ENCODE measurements at regions not wholly inside any gene's neighbourhood (a gene's known extent, or its start where the extent isn't known, plus 50 kb on each side); places are given as distances from the start of the nearest gene placed in this dataset.
"Not testable (repeated sequence)": the region's sequence is repeated elsewhere in the genome, so short reads cannot be mapped to it uniquely, and the experiment has no call there.

GRCh38 chrX:10676235-10676957 is 56.0 kb upstream of the MID1 start:
- peak in 5 of 8 experiments; percentile 59 to 66 (median 64) for ATAC-seq (replicated peaks in 6 of 8)
- in situ Hi-C loops (cut with MboI; ENCODE audit: low pct_unique_long_range_greater_than_20kb in 2 of 9, low sequenced_read_pairs in 9 of 9, unreplicated experiment in 9 of 9) = no loop called here

GRCh38 chrX:10677490-10677889 is 57.1 kb upstream of the MID1 start:
- peak overlapping the region; percentile 61 to 68 for H3K27ac ChIP-seq
- in situ Hi-C loops (cut with MboI; ENCODE audit: low pct_unique_long_range_greater_than_20kb in 2 of 9, low sequenced_read_pairs in 9 of 9, unreplicated experiment in 9 of 9) = no loop called here

More at GRCh38 chrX:10676235-10676957, 56.0 kb upstream of the MID1 start:
- peaks cover 7 to 19% of the 10 kb centered on the region in 2 donors for H3K4me1 ChIP-seq (replicated peaks in 1 of 2)
- H3K27ac ChIP-seq = peak overlapping the region; percentile 61 to 68
- 0 to 100% (median 53%) methylated on average over 1 to 9 of the region's 15 CpGs; no CpG with 5 or more reads in 4 of the 10 experiments for WGBS, 10 experiments
- peak overlapping the region; percentile 34 to 60 (median 41) for H3K4me3 ChIP-seq

GRCh38 chrX:10679387-10679786 is 59.0 kb upstream of the MID1 start:
- 20 to 100% (median 80%) methylated on average over 1 to 3 of the region's 5 CpGs; no CpG with 5 or more reads in 5 of the 10 experiments for WGBS, 10 experiments
- no peak overlapping the region for H3K4me3 ChIP-seq
- no peak overlapping the region for H3K27ac ChIP-seq
- in situ Hi-C loops (cut with MboI; ENCODE audit: low pct_unique_long_range_greater_than_20kb in 2 of 9, low sequenced_read_pairs in 9 of 9, unreplicated experiment in 9 of 9) = no loop called here
- H3K4me1 ChIP-seq (replicated peaks in 1 of 2) = peaks cover 4 to 13% of the 10 kb centered on the region in 2 donors
- no peak for ATAC-seq (replicated peaks in 6 of 8)

More at GRCh38 chrX:10677490-10677889, 57.1 kb upstream of the MID1 start:
- 0 to 20% (median 11%) methylated on average over 2 to 3 of the region's 5 CpGs; no CpG with 5 or more reads in 7 of the 10 experiments for WGBS, 10 experiments
- ATAC-seq (replicated peaks in 6 of 8) = peak in 5 of 8 experiments; percentile 88 to 93 (median 91)
- peaks cover 7 to 19% of the 10 kb centered on the region in 2 donors for H3K4me1 ChIP-seq (replicated peaks in 1 of 2)
- H3K4me3 ChIP-seq = peak overlapping the region; percentile 34 to 60 (median 41)

DNA sequence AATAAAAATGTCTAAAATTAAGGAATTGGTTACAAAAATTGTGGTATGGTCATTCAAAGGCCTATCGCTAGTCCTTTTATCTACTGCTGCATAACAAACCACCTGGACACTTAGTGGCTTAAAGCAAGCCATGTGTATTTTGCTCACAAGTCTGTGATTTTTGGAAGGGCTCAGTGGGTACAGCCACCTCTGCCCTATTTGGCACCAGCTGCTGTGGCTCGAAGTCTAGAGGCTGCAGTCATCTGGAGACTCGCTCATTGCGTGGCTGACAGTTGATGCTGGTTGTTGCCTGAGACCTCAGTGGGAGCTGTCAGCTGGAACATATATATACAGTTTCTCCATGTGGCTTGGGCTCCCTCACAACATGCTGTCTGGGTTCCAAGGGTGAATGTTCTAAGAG is 60.8 kb upstream of the MID1 start:
- H3K4me1 ChIP-seq (replicated peaks in 1 of 2) = peaks cover 4 to 6% of the 10 kb centered on the region in 2 donors
- no peak for ATAC-seq (replicated peaks in 6 of 8)
- in situ Hi-C loops (cut with MboI; ENCODE audit: low pct_unique_long_range_greater_than_20kb in 2 of 9, low sequenced_read_pairs in 9 of 9, unreplicated experiment in 9 of 9) = no loop called here
- no peak overlapping the region for H3K4me3 ChIP-seq
- WGBS, 10 experiments = 90 to 100% methylated on average over 1 to 2 of the region's 4 CpGs; no CpG with 5 or more reads in 8 of the 10 experiments
- no peak overlapping the region for H3K27ac ChIP-seq

DNA sequence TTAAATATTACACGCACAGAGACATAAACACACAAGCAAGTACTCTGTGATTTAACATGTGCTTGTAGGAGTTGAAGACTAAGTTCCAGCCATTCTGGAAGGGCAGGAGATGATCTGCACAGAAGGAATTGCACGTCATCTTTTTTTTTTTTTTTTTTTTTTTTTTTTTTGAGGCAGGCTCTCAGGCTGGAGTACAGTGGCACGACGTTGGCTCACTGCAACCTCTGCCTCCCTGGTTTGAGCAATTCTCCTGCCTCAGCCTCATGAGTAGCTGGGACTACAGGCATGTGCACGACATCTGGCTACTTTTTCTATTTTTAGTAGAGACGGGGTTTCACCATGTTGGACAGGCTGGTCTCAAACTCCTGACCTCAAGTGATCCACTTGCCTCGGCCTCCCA is 63.2 kb upstream of the MID1 start:
- in situ Hi-C loops (cut with MboI; ENCODE audit: low pct_unique_long_range_greater_than_20kb in 2 of 9, low sequenced_read_pairs in 9 of 9, unreplicated experiment in 9 of 9); H3K4me1 ChIP-seq (replicated peaks in 1 of 2); H3K27ac ChIP-seq; H3K4me3 ChIP-seq; ATAC-seq (replicated peaks in 6 of 8): not testable (repeated sequence)
- 10 to 100% (median 62%) methylated on average over 1 to 5 of the region's 7 CpGs; no CpG with 5 or more reads in 7 of the 10 experiments for WGBS, 10 experiments

GRCh38 chrX:10685923-10686595 is 65.7 kb upstream of the MID1 start:
- H3K4me3 ChIP-seq = no peak overlapping the region
- ATAC-seq (replicated peaks in 6 of 8) = no peak
- H3K27ac ChIP-seq = no peak overlapping the region
- in situ Hi-C loops (cut with MboI; ENCODE audit: low pct_unique_long_range_greater_than_20kb in 2 of 9, low sequenced_read_pairs in 9 of 9, unreplicated experiment in 9 of 9) = no loop called here
- 40% methylated on average over 1 of the region's 2 CpGs; no CpG with 5 or more reads in 9 of the 10 experiments for WGBS, 10 experiments
- no peaks in the 10 kb centered on the region for H3K4me1 ChIP-seq (replicated peaks in 1 of 2)

DNA sequence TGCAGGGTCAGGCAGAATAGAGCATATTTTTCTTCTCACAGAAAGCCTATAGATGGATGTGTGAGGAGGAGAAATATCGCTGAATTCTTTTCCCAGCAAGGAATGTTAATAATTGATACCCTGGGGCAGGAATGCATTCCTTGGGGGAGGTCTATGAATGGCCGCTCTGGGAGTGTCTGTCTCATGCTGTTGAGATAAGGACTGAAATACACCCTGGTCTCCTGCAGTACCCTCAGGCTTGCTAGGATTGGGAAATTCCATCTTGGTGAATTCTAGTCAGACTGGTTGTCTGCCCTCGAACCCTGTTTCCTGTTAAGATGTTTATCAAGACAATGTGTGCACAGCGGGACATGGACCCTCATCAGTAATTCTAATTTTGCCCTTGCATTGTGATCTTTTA is 71.4 kb upstream of the MID1 start:
- H3K4me3 ChIP-seq; in situ Hi-C loops (cut with MboI; ENCODE audit: low pct_unique_long_range_greater_than_20kb in 2 of 9, low sequenced_read_pairs in 9 of 9, unreplicated experiment in 9 of 9); H3K4me1 ChIP-seq (replicated peaks in 1 of 2); H3K27ac ChIP-seq; ATAC-seq (replicated peaks in 6 of 8): not testable (repeated sequence)
- 20 to 100% (median 71%) methylated on average over 1 of the region's 4 CpGs; no CpG with 5 or more reads in 5 of the 10 experiments for WGBS, 10 experiments

GRCh38 chrX:10697616-10698317 is 77.4 kb upstream of the MID1 start:
- H3K4me3 ChIP-seq = no peak overlapping the region
- WGBS, 10 experiments = 0 to 83% (median 46%) methylated on average over 1 to 6 of the region's 7 CpGs; no CpG with 5 or more reads in 6 of the 10 experiments
- H3K27ac ChIP-seq = peak overlapping the region; percentile 36 to 60
- peak in 6 of 8 experiments; percentile 63 to 93 (median 84) for ATAC-seq (replicated peaks in 6 of 8)
- H3K4me1 ChIP-seq (replicated peaks in 1 of 2) = peaks cover 10 to 21% of the 10 kb centered on the region in 2 donors
- in situ Hi-C loops (cut with MboI; ENCODE audit: low pct_unique_long_range_greater_than_20kb in 2 of 9, low sequenced_read_pairs in 9 of 9, unreplicated experiment in 9 of 9) = no loop called here

- H3K4me3 ChIP-seq = no peak overlapping the region
- peak overlapping the region; percentile 36 to 60 for H3K27ac ChIP-seq
- in situ Hi-C loops (cut with MboI; ENCODE audit: low pct_unique_long_range_greater_than_20kb in 2 of 9, low sequenced_read_pairs in 9 of 9, unreplicated experiment in 9 of 9) = no loop called here
- ATAC-seq (replicated peaks in 6 of 8) = peak in 5 of 8 experiments; percentile 12 to 85 (median 36)
- 0 to 50% methylated on average over 1 of the region's 1 CpG; no CpG with 5 or more reads in 8 of the 10 experiments for WGBS, 10 experiments
- H3K4me1 ChIP-seq (replicated peaks in 1 of 2) = peaks cover 10 to 21% of the 10 kb centered on the region in 2 donors
Observed at GRCh38 chrX:10698318-10698640, 77.9 kb upstream of the MID1 start.

DNA sequence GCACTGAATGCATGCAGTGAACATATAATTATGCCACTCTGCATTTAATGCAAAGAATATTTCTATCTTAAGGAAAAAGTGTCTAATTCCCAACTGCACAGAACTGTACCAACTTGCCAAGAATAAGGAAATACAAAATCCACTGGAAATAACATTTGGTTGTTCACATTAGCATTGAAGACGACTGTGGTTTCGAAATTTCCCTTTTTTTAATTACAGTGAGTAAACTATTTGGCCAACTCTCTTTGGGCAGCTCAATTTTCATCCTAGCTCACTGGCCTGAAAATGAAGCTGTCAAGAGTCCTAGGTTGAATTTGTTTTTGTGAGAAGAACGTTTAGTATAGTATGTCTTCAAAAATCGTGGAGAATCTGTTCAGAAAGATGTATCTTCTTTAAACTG is 81.6 kb upstream of the MID1 start:
- ATAC-seq (replicated peaks in 6 of 8) = no peak
- H3K27ac ChIP-seq = no peak overlapping the region
- in situ Hi-C loops (cut with MboI; ENCODE audit: low pct_unique_long_range_greater_than_20kb in 2 of 9, low sequenced_read_pairs in 9 of 9, unreplicated experiment in 9 of 9) = no loop called here
- no peak overlapping the region for H3K4me3 ChIP-seq
- peaks cover 9 to 19% of the 10 kb centered on the region in 2 donors for H3K4me1 ChIP-seq (replicated peaks in 1 of 2)
- 0 to 100% (median 22%) methylated on average over 1 to 4 of the region's 4 CpGs; no CpG with 5 or more reads in 4 of the 10 experiments for WGBS, 10 experiments

DNA sequence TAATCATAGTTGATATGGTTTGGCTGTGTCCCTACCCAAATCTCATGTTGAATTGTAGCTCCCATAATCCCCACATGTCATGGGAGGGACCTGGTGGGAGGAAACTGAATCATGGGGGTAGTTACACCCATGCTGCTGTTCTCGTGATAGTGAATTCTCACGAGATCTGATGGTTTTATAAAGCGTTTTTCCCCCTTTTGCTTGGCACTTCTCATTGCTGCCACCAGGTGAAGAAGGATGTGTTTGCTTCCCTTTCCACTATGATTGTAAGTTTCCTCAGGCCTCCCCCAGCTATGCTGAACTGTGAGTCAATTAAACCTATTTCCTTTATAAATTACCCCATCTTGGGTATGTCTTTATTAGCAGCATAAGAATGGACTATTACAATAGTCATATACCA is 86.0 kb upstream of the MID1 start:
- WGBS, 10 experiments = 34% methylated on average over 3 of the region's 3 CpGs; no CpG with 5 or more reads in 9 of the 10 experiments
- H3K4me3 ChIP-seq; H3K4me1 ChIP-seq (replicated peaks in 1 of 2); in situ Hi-C loops (cut with MboI; ENCODE audit: low pct_unique_long_range_greater_than_20kb in 2 of 9, low sequenced_read_pairs in 9 of 9, unreplicated experiment in 9 of 9); ATAC-seq (replicated peaks in 6 of 8); H3K27ac ChIP-seq: not testable (repeated sequence)

GRCh38 chrX:10707773-10708172 is 87.4 kb upstream of the MID1 start:
- ATAC-seq (replicated peaks in 6 of 8) = peak in 3 of 8 experiments; percentile 51 to 68 (median 56)
- Histone ChIP-seq H3K4me3 (no peak overlapping the region), H3K27ac (no peak overlapping the region), H3K4me1 (replicated peaks in 1 of 2) (peaks cover 6 to 7% of the 10 kb centered on the region in 2 donors)
- in situ Hi-C loops (cut with MboI; ENCODE audit: low pct_unique_long_range_greater_than_20kb in 2 of 9, low sequenced_read_pairs in 9 of 9, unreplicated experiment in 9 of 9) = no loop called here
- WGBS, 10 experiments = 18 to 100% (median 38%) methylated on average over 1 to 2 of the region's 2 CpGs; no CpG with 5 or more reads in 5 of the 10 experiments

- peaks cover 7 to 10% of the 10 kb centered on the region in 2 donors for H3K4me1 ChIP-seq (replicated peaks in 1 of 2)
- in situ Hi-C loops (cut with MboI; ENCODE audit: low pct_unique_long_range_greater_than_20kb in 2 of 9, low sequenced_read_pairs in 9 of 9, unreplicated experiment in 9 of 9) = no loop called here
- no peak overlapping the region for H3K4me3 ChIP-seq
- no peak overlapping the region for H3K27ac ChIP-seq
- no peak for ATAC-seq (replicated peaks in 6 of 8)
- WGBS, 10 experiments = 28 to 100% methylated on average over 1 to 3 of the region's 4 CpGs; no CpG with 5 or more reads in 8 of the 10 experiments
Observed at GRCh38 chrX:10709276-10709675, 88.9 kb upstream of the MID1 start.
